GM12878 (cell line): ENCODE measurements at regions not wholly inside any gene's neighbourhood (a gene's known extent, or its start where the extent isn't known, plus 50 kb on each side); places are given as distances from the start of the nearest gene placed in this dataset.

Experiments used
- ATAC-seq: fragments of 200-7000 bp; cut with Tn5 transposase; 3 replicates; pipeline ENCODE4 v1.9.1; 2020; ENCODE audit warnings: mild to moderate bottlenecking, moderate library complexity
- BruUV-seq: library from RNA; stranded (reverse); fragments of 400-500 nt; replicated peaks from 2 replicates; lab custom pipeline; 2021; lab: Mats Ljungman, UMichigan
- CTCF ChIA-PET: fragments of 300-600 bp; sonication (Branson Sonifier 250); formaldehyde crosslinking; extraction: SDS; loops from one replicate; lab custom pipeline; 2021; ENCODE audit warnings: inconsistent platforms; lab: Yijun Ruan, JAX
- POLR2A ChIA-PET: fragments of 350-600 bp; formaldehyde crosslinking; extraction: SDS; loops from one replicate; lab custom pipeline; 2021; ENCODE audit warnings: inconsistent platforms; lab: Charles Lee
- RAD21 ChIA-PET: fragments of 300-600 bp; sonication (Branson Sonifier 250); formaldehyde crosslinking; loops from one replicate; lab custom pipeline; 2023; ENCODE audit warnings: antibody characterized with exemption; ENCODE audit not compliant: unreplicated experiment; lab: Charles Lee
- SMC1A ChIA-PET: fragments of 300-600 bp; sonication (Branson Sonifier 250); formaldehyde crosslinking; loops from one replicate; lab custom pipeline; 2023; ENCODE audit not compliant: unreplicated experiment, uncharacterized antibody; lab: Charles Lee
- DNase-seq: peaks from one replicate; pipeline ENCODE4 v3.0.0-alpha.2; 2011; ENCODE audit warnings: low read depth, low spot score
- FAIRE-seq: peaks from 3 replicates; lab custom pipeline; 2011; peaks lifted over from hg19 to GRCh38; lab: Jason Lieb, UNC
- H2AFZ ChIP-seq: 2 replicates; pipeline ENCODE4 v1.6.0; 2011; ENCODE audit warnings: low read depth, low read length, control low read depth; ENCODE audit not compliant: control insufficient read depth
- H3K27ac ChIP-seq: 2 replicates; pipeline ENCODE4 v1.5.1; 2011; ENCODE audit warnings: control low read depth; ENCODE audit not compliant: control insufficient read depth, insufficient read depth
- H3K27me3 ChIP-seq, 2 experiments: replicated peaks in 1 of 2; 2 replicates each; pipeline versions ENCODE4 v1.6.0 to v1.6.1; 2011; ENCODE audit warnings: low read length in 1 of 2; ENCODE audit not compliant: control insufficient read depth in 2 of 2, insufficient read depth in 2 of 2
- H3K36me3 ChIP-seq, 2 experiments: 2 replicates each; pipeline ENCODE4 v1.5.1; 2011; ENCODE audit warnings: low read length in 1 of 2; ENCODE audit not compliant: control insufficient read depth in 2 of 2, insufficient read depth in 2 of 2
- H3K4me1 ChIP-seq: 2 replicates; pipeline ENCODE4 v1.6.1; 2011; ENCODE audit warnings: mild to moderate bottlenecking, low read length, moderate library complexity, mixed read lengths; ENCODE audit not compliant: control insufficient read depth, insufficient read depth
- H3K4me2 ChIP-seq: 2 replicates; pipeline ENCODE4 v1.6.0; 2011; ENCODE audit warnings: control low read depth; ENCODE audit not compliant: control insufficient read depth, insufficient read depth
- H3K4me3 ChIP-seq: fragments of 200-600 bp; sonication (generic); 2 replicates; pipeline ENCODE4 v1.5.1; 2016
- H3K79me2 ChIP-seq: 2 replicates; pipeline ENCODE4 v1.6.0; 2011; ENCODE audit warnings: low read length; ENCODE audit not compliant: control insufficient read depth, insufficient read depth
- H3K9ac ChIP-seq: 2 replicates; pipeline ENCODE4 v1.8.0; 2011; ENCODE audit warnings: low read length, control low read depth, mixed read lengths; ENCODE audit not compliant: control insufficient read depth, insufficient read depth
- H3K9me3 ChIP-seq: replicated peaks from 3 replicates; pipeline ENCODE4 v1.5.1; 2011; ENCODE audit warnings: mild to moderate bottlenecking, low read length; ENCODE audit not compliant: control insufficient read depth, insufficient read depth
- H4K20me1 ChIP-seq: 2 replicates; pipeline ENCODE4 v1.6.0; 2011; ENCODE audit not compliant: control insufficient read depth, insufficient read depth
- BRCA1 ChIP-seq: IDR thresholded peaks from 2 replicates; pipeline ENCODE4 v1.6.1; 2011; ENCODE audit warnings: low read depth, low read length, improper control_type of control experiment
- CEBPB ChIP-seq, 2 experiments: fragments of 150-350 bp in 1 of 2; IDR thresholded peaks; 2 replicates each; pipeline ENCODE4 v1.6.1; 2012 to 2014; ENCODE audit warnings: low read depth in 2 of 2, low read length in 2 of 2, borderline replicate concordance in 1 of 2, inconsistent platforms in 1 of 2
- CHD4 ChIP-seq: fragments of 200-600 bp; sonication (generic); IDR thresholded peaks from 2 replicates; pipeline ENCODE4 v1.6.1; 2016; ENCODE audit warnings: mild to moderate bottlenecking
- HDGF ChIP-seq: fragments of 450-650 bp; IDR thresholded peaks from 2 replicates; pipeline ENCODE4 v1.6.1; 2016; ENCODE audit warnings: antibody characterized with exemption
- IKZF2 ChIP-seq, 2 experiments: fragments of 450-650 bp; IDR thresholded peaks; 2 replicates each; pipeline ENCODE4 v1.6.1; 2017; ENCODE audit warnings: mild to moderate bottlenecking in 2 of 2, moderate library complexity in 2 of 2
- MTA3 ChIP-seq: IDR thresholded peaks from 2 replicates; pipeline ENCODE4 v1.6.1; 2012; ENCODE audit warnings: low read length, inconsistent platforms, borderline replicate concordance
- NFYB ChIP-seq: IDR thresholded peaks from 2 replicates; pipeline ENCODE4 v1.6.1; 2011; ENCODE audit warnings: low read depth, mild to moderate bottlenecking, low read length, improper control_type of control experiment, moderate library complexity; ENCODE audit not compliant: insufficient read depth
- PBX3 ChIP-seq: IDR thresholded peaks from 2 replicates; pipeline ENCODE4 v1.6.1; 2011; ENCODE audit warnings: mild to moderate bottlenecking, low read depth, low read length, moderate library complexity; ENCODE audit not compliant: insufficient replicate concordance
- PKNOX1 ChIP-seq: fragments of 450-650 bp; IDR thresholded peaks from 2 replicates; pipeline ENCODE4 v1.6.1; 2016; ENCODE audit warnings: mild to moderate bottlenecking
- RBBP5 ChIP-seq: fragments of 200-600 bp; sonication (generic); conservative IDR thresholded peaks from 2 replicates; pipeline ENCODE4 v1.6.1; 2016
- STAT1 ChIP-seq: fragments of 450-650 bp; conservative IDR thresholded peaks from 2 replicates; pipeline ENCODE4 v1.6.1; 2014; ENCODE audit warnings: antibody characterized with exemption, mild to moderate bottlenecking
- ZBTB4 ChIP-seq: fragments of 450-650 bp; formaldehyde crosslinking; IDR thresholded peaks from 2 replicates; pipeline ENCODE4 v1.4.0; 2022; ENCODE audit warnings: mild to moderate bottlenecking, moderate library complexity
- ZNF622 ChIP-seq: fragments of 450-650 bp; IDR thresholded peaks from 2 replicates; pipeline ENCODE4 v1.6.1; 2017; ENCODE audit warnings: mild to moderate bottlenecking, inconsistent platforms
- WGBS: methylation state at CpG from one replicate; pipeline ENCODE4 v1.1.6; 2016; ENCODE audit warnings: low lambda C conversion rate; ENCODE audit not compliant: insufficient replicate concordance, insufficient coverage; ENCODE audit errors: missing lambda C conversion rate; 5-methylcytosine and 5-hydroxymethylcytosine counted together
- in situ Hi-C: fragments of 300-500 bp; cut with MboI; formaldehyde crosslinking; loops from 9 replicates; pipeline ENCODE4 v1.14.3; 2018; ENCODE audit warnings: mixed read lengths
- intact Hi-C: fragments of 100-400 bp; cut with micrococcal nuclease; formaldehyde crosslinking; loops from one replicate; pipeline ENCODE4 v1.14.2; 2022; ENCODE audit not compliant: unreplicated experiment
- TF ChIP-seq, protein P1 (sequence below): fragments of 450-650 bp; IDR thresholded peaks from 2 replicates; pipeline ENCODE4 v1.6.1; 2018; ENCODE audit warnings: borderline replicate concordance, mild to moderate bottlenecking; ENCODE audit not compliant: partially characterized antibody
- TF ChIP-seq, protein P2 (sequence below): IDR thresholded peaks from 2 replicates; pipeline ENCODE4 v1.6.1; 2011; ENCODE audit warnings: low read depth, mild to moderate bottlenecking, low read length, moderate library complexity, borderline replicate concordance; ENCODE audit errors: extremely low read depth

GRCh38 chr6:163789199-163789810 is 374.8 kb downstream of the QKI start:
- no peaks in the 10 kb centered on the region for H3K9me3 ChIP-seq
- intact Hi-C loops (no loop called here), in situ Hi-C loops (no loop called here)
- 56% methylated on average over 5 of the region's 5 CpGs for WGBS
- H3K4me3 ChIP-seq: no peak overlapping the region
- H4K20me1 ChIP-seq: no peaks in the 10 kb centered on the region
- RAD21 ChIA-PET: no interaction called here
- no peaks in the 10 kb centered on the region; the same call in 1 of the 2 replicates for H3K4me1 ChIP-seq
- no peak overlapping the region for H3K9ac ChIP-seq
- H3K79me2 ChIP-seq: no peaks in the 10 kb centered on the region
- SMC1A ChIA-PET: no interaction called here
- ATAC-seq (no peak), FAIRE-seq (no peak), DNase-seq (no peak)
- BruUV-seq: no TSS peak
- H3K4me2 ChIP-seq: no peak overlapping the region
- H3K36me3 ChIP-seq: no peaks in the 10 kb centered on the region
- H3K27me3 ChIP-seq: no peaks in the 10 kb centered on the region
- CTCF ChIA-PET: no interaction called here
- no peak overlapping the region for H3K27ac ChIP-seq
- H2AFZ ChIP-seq: no peak overlapping the region
- TF ChIP-seq HDGF: no peak
- TF ChIP-seq PKNOX1: no peak
- TF ChIP-seq STAT1: no peak
- no peak for TF ChIP-seq PBX3
- TF ChIP-seq ZBTB4 (CRISPR knock-in tag): no peak
- TF ChIP-seq NFYB: no peak
- no peak for TF ChIP-seq IKZF2 (IDR thresholded peaks at IDR 0.05)
- TF ChIP-seq, protein P1, sequence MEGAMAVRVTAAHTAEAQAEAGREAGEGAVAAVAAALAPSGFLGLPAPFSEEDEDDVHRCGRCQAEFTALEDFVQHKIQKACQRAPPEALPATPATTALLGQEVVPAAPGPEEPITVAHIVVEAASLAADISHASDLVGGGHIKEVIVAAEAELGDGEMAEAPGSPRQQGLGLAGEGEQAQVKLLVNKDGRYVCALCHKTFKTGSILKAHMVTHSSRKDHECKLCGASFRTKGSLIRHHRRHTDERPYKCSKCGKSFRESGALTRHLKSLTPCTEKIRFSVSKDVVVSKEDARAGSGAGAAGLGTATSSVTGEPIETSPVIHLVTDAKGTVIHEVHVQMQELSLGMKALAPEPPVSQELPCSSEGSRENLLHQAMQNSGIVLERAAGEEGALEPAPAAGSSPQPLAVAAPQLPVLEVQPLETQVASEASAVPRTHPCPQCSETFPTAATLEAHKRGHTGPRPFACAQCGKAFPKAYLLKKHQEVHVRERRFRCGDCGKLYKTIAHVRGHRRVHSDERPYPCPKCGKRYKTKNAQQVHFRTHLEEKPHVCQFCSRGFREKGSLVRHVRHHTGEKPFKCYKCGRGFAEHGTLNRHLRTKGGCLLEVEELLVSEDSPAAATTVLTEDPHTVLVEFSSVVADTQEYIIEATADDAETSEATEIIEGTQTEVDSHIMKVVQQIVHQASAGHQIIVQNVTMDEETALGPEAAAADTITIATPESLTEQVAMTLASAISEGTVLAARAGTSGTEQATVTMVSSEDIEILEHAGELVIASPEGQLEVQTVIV: no peak
- TF ChIP-seq CHD4: no peak
- TF ChIP-seq RBBP5: no peak
- TF ChIP-seq BRCA1: no peak
- TF ChIP-seq, protein P2, sequence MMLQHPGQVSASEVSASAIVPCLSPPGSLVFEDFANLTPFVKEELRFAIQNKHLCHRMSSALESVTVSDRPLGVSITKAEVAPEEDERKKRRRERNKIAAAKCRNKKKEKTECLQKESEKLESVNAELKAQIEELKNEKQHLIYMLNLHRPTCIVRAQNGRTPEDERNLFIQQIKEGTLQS: no peak
- TF ChIP-seq ZNF622: no peak
- no peak for TF ChIP-seq MTA3
- no peak for TF ChIP-seq CEBPB (IDR thresholded peaks at IDR 0.05; ENCODE audit: borderline replicate concordance in 1 of 2, low read depth in 2 of 2, low read length in 2 of 2)
- POLR2A ChIA-PET: no interaction called here
